ENCODE measurements at regions not wholly inside any gene's neighbourhood (a gene's known extent, or its start where the extent isn't known, plus 50 kb on each side); places are given as distances from the start of the nearest gene placed in this dataset.

GRCh38 chr4:52263607-52264006, 212.5 kb downstream of the SPATA18 start:
- intact Hi-C loops (cut with DNase I): no loop called here
- ATAC-seq (peak in 1 of 2 donors; percentile 77), DNase-seq (no peak)

GRCh38 chr4:52265781-52266525, 214.8 kb downstream of the SPATA18 start:
- DNase-seq (no peak), ATAC-seq (peak in 1 of 2 donors; percentile 83)
- intact Hi-C loops (cut with DNase I): no loop called here

- ATAC-seq: peak in 1 of 2 donors; percentile 40
- no peak for DNase-seq
- intact Hi-C loops (cut with DNase I): no loop called here
These were observed 215.5 kb downstream of the SPATA18 start for GRCh38 chr4:52266537-52267137.

- no peak for ATAC-seq
- no peak for DNase-seq
- intact Hi-C loops (cut with DNase I): no loop called here
These were observed 218.7 kb downstream of the SPATA18 start for GRCh38 chr4:52269761-52270160.

- ATAC-seq (no peak), DNase-seq (no peak)
- intact Hi-C loops (cut with DNase I): no loop called here
These were observed 222.8 kb downstream of the SPATA18 start for GRCh38 chr4:52273885-52274284.

GRCh38 chr4:52288212-52288855, 237.2 kb downstream of the SPATA18 start:
- ATAC-seq (peak in 1 of 2 donors; percentile 68), DNase-seq (no peak)
- intact Hi-C loops (cut with DNase I): no loop called here

- intact Hi-C loops (cut with DNase I): no loop called here
- ATAC-seq (peak in 1 of 2 donors; percentile 21), DNase-seq (no peak)
These were observed 239.4 kb downstream of the SPATA18 start for GRCh38 chr4:52290466-52290865.

- ATAC-seq (no peak), DNase-seq (no peak)
- intact Hi-C loops (cut with DNase I): no loop called here
These were observed 241.1 kb downstream of the SPATA18 start for GRCh38 chr4:52292245-52292644.

- intact Hi-C loops (cut with DNase I): no loop called here
- no peak for ATAC-seq
- DNase-seq: no peak
These were observed 245.2 kb downstream of the SPATA18 start for GRCh38 chr4:52296341-52296740.

GRCh38 chr4:52298444-52298843, 247.3 kb downstream of the SPATA18 start:
- intact Hi-C loops (cut with DNase I): no loop called here
- DNase-seq: no peak
- ATAC-seq: no peak

GRCh38 chr4:52299120-52299519, 248.0 kb downstream of the SPATA18 start:
- intact Hi-C loops (cut with DNase I): no loop called here
- ATAC-seq: peak in 1 of 2 donors; percentile 70
- no peak for DNase-seq

- ATAC-seq (no peak), DNase-seq (no peak)
- intact Hi-C loops (cut with DNase I): no loop called here
These were observed 260.5 kb downstream of the SPATA18 start for GRCh38 chr4:52311464-52312125.

GRCh38 chr4:52312722-52313121, 261.6 kb downstream of the SPATA18 start:
- DNase-seq: no peak
- intact Hi-C loops (cut with DNase I): no loop called here
- ATAC-seq: no peak

- intact Hi-C loops (cut with DNase I): no loop called here
- no peak for ATAC-seq
- DNase-seq: no peak
These were observed 266.3 kb downstream of the SPATA18 start for GRCh38 chr4:52317361-52317879.

GRCh38 chr4:52317981-52318380, 266.9 kb downstream of the SPATA18 start:
- ATAC-seq: no peak
- intact Hi-C loops (cut with DNase I): no loop called here

GRCh38 chr4:52329894-52330293, 278.8 kb downstream of the SPATA18 start:
- no peak for DNase-seq
- intact Hi-C loops (cut with DNase I): no loop called here
- ATAC-seq: no peak

More at GRCh38 chr4:52317981-52318380, 266.9 kb downstream of the SPATA18 start:
- DNase-seq: no peak

GRCh38 chr4:52343595-52343994, 292.5 kb downstream of the SPATA18 start:
- intact Hi-C loops (cut with DNase I): no loop called here

GRCh38 chr4:52350926-52351325, 299.8 kb downstream of the SPATA18 start:
- ATAC-seq (no peak), DNase-seq (no peak)
- intact Hi-C loops (cut with DNase I): no loop called here

More at GRCh38 chr4:52343595-52343994, 292.5 kb downstream of the SPATA18 start:
- ATAC-seq (no peak), DNase-seq (no peak)

- intact Hi-C loops (cut with DNase I): no loop called here
- ATAC-seq: no peak
- DNase-seq: no peak
These were observed 300.7 kb downstream of the USP46 start for GRCh38 chr4:52358366-52358765.

GRCh38 chr4:52358883-52359321, 300.2 kb downstream of the USP46 start:
- ATAC-seq (peak in 1 of 2 donors; percentile 80), DNase-seq (no peak)
- intact Hi-C loops (cut with DNase I): no loop called here

Measured in left cardiac atrium (tissue), 4 donors.